GM10248 (cell line): ENCODE measurements at regions not wholly inside any gene's neighbourhood (a gene's known extent, or its start where the extent isn't known, plus 50 kb on each side); places are given as distances from the start of the nearest gene placed in this dataset.

Experiments used
- CTCF ChIA-PET: fragments of 300-600 bp; sonication (Branson Sonifier 250); formaldehyde crosslinking; extraction: SDS; loops from one replicate; lab custom pipeline; 2021; ENCODE audit warnings: antibody characterized with exemption; lab: Yijun Ruan, JAX
- POLR2A ChIA-PET: fragments of 350-650 bp; sonication (Branson Sonifier 250); formaldehyde crosslinking; extraction: SDS; loops from one replicate; lab custom pipeline; 2020; ENCODE audit warnings: antibody characterized with exemption; lab: Yijun Ruan, JAX
- DNase-seq: peaks from one replicate; pipeline ENCODE4 v3.0.0; 2012; ENCODE audit errors: extremely low spot score
- TF ChIP-seq, protein P1 (sequence below): IDR thresholded peaks from 2 replicates; pipeline ENCODE4 v1.5.1; 2012; ENCODE audit warnings: mild to moderate bottlenecking, low read depth; ENCODE audit errors: extremely low read depth, missing control alignments, control extremely low read depth

DNA sequence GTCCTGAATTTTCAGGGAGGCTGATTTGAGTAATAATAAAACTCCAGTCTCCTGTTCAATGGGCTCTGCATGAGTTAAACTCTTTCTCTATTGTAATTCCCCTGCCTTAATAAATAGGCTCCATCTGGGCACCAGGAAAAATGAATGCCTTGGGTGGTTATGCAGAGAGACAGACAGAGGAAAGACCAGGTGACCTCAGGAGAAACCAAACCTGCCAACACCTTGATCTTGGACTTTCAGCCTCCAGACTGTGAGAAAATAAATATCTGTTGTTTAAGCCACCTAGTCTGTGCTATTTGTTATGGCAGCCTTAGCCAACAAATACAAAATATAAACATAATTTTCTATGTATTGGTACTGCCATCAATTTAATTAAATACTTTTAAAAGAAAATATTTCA is 64.8 kb upstream of the RAP2B start:
- DNase-seq, result no peak
- TF ChIP-seq, protein P1, sequence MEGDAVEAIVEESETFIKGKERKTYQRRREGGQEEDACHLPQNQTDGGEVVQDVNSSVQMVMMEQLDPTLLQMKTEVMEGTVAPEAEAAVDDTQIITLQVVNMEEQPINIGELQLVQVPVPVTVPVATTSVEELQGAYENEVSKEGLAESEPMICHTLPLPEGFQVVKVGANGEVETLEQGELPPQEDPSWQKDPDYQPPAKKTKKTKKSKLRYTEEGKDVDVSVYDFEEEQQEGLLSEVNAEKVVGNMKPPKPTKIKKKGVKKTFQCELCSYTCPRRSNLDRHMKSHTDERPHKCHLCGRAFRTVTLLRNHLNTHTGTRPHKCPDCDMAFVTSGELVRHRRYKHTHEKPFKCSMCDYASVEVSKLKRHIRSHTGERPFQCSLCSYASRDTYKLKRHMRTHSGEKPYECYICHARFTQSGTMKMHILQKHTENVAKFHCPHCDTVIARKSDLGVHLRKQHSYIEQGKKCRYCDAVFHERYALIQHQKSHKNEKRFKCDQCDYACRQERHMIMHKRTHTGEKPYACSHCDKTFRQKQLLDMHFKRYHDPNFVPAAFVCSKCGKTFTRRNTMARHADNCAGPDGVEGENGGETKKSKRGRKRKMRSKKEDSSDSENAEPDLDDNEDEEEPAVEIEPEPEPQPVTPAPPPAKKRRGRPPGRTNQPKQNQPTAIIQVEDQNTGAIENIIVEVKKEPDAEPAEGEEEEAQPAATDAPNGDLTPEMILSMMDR, result no peak
- ChIA-PET POLR2A (no interaction called here), CTCF (no interaction called here)

DNA sequence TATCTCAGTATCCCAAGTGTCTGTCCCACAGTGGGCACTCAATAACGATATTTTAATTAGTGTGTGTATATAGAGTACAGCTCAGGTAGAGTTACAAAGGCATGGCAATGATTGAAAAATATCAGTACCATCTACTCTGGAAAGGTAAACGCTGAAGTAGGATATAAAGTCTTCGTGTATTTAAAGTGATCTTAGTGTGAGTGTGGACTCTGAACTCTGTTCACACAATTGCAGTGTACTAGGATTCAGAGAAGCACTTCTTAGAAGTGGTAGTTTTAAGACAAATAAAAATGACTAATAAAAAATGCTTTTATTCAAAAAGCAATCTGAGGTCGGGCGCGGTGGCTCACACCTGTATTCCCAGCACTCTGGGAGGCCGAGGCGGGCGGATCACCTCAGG is 62.9 kb upstream of the RAP2B start:
- POLR2A ChIA-PET, result no interaction called here
- CTCF ChIA-PET, result interaction anchor here (1.0 kb wide), 1 partner anchor 12 kb away, joined by 3 read pairs; no protein-coding TSS in a partner anchor
- no peak for DNase-seq
- TF ChIP-seq, protein P1, result no peak

DNA sequence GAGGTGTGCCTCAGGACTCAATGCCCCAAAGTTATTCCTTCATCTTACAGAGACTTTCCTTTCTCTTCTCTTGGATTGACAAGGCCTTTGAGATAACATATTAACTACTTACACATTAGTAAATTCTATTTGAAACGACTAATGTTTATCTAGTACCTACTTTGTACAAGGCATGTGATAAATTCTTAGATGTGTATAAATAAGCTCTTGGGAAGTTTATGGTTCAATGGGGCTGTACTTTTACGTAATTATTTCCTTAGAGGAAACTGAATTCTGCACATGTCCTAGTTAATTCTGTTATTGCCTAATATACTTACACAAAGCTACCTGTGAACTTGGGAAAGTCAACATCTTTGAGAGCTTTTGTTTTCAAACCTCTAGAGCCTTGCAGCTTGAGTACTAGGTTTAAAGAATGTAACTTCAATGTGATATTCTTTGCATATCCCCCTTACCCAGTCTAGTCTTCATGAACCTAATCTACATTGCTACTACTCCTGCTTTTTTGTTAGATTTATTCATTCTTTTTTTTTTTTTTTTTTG is 58.5 kb upstream of the RAP2B start:
- ChIA-PET POLR2A (no interaction called here), CTCF (no interaction called here)
- TF ChIP-seq, protein P1, result no peak
- no peak for DNase-seq

DNA sequence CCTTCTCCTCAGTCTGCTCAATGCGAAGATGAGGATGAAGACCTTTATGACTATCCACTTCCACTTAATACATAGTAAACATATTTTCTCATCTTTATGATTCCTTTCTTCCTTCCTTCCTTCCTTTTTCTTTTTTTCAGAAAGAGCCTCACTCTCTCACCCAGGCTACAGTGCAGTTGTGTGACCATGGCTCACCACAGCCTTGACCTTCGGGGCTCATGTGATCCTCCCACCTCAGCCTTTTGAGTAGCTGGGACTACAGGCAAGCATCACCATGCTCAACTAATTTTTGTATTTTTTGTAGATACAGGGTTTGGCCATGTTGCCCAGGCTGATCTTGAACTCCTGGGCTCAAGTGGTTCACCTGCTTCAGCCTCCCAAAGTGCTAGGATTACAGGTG is 52.0 kb upstream of the RAP2B start:
- CTCF ChIA-PET, result no interaction called here
- POLR2A ChIA-PET, result no interaction called here
- TF ChIP-seq, protein P1, result no peak
- DNase-seq, result no peak

DNA sequence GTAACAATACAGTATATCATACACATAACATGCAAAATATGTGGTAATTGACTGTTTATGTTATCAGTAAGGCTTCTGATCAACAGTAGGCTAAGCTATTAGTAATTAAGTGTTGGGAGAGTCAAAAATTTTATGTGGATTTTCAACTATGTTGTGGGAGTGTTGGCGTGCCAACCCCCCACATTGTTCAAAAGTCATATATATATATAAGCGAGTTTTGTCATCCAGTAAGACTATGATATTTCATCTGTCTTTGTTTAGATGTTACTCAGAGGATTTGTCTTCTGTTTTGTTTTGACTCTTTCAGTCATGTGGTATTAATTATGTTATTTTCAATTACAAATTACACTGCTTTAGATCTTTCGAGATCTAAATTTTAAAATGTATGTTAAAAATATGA is 51.0 kb upstream of the RAP2B start:
- ChIA-PET CTCF (interaction anchor here (1.1 kb wide), 1 partner anchor 32 kb away, joined by 3 read pairs; no protein-coding TSS in a partner anchor), POLR2A (no interaction called here)
- TF ChIP-seq, protein P1, result no peak
- DNase-seq, result no peak
